CD4-positive, alpha-beta memory T cell (primary cell): ENCODE measurements at regions not wholly inside any gene's neighbourhood (a gene's known extent, or its start where the extent isn't known, plus 50 kb on each side); places are given as distances from the start of the nearest gene placed in this dataset.

Source experiments
- CTCF ChIA-PET: fragments of 350-600 bp; sonication (Branson Sonifier 250); formaldehyde crosslinking; loops from one replicate; lab custom pipeline; 2021; ENCODE audit warnings: inconsistent platforms; ENCODE audit not compliant: partially characterized antibody; lab: Charles Lee
- POLR2A ChIA-PET: fragments of 350-600 bp; sonication (Branson Sonifier 250); formaldehyde crosslinking; loops from one replicate; lab custom pipeline; 2021; ENCODE audit not compliant: partially characterized antibody; lab: Charles Lee
- DNase-seq, 5 donors: peaks; one replicate each; pipeline versions ENCODE4 v3.0.0 to v3.0.0-alpha.2; 2020 to 2022; ENCODE audit warnings: mixed read lengths in 1 of 5
- H3K27ac ChIP-seq: one replicate; pipeline ENCODE4 v1.7.0; 2013; ENCODE audit warnings: low read depth, low read length
- H3K27me3 ChIP-seq: 2 replicates; pipeline ENCODE4 v1.7.0; 2013; ENCODE audit warnings: mild to moderate bottlenecking, low read length, moderate library complexity; ENCODE audit not compliant: insufficient read depth
- H3K36me3 ChIP-seq: 2 replicates; pipeline ENCODE4 v1.7.0; 2013; ENCODE audit warnings: mild to moderate bottlenecking, low read length, moderate library complexity; ENCODE audit not compliant: insufficient read depth
- H3K4me1 ChIP-seq: 2 replicates; pipeline ENCODE4 v1.7.0; 2013; ENCODE audit warnings: mild to moderate bottlenecking, low read length, moderate library complexity; ENCODE audit not compliant: insufficient read depth
- H3K4me3 ChIP-seq, 2 donors: one replicate each; pipeline ENCODE4 v1.7.0; 2013; ENCODE audit warnings: low read length in 2 of 2, mild to moderate bottlenecking in 1 of 2
- H3K9me3 ChIP-seq, 2 donors: one replicate each; pipeline ENCODE4 v1.7.0; 2013; ENCODE audit warnings: low read length in 2 of 2, control low read depth in 1 of 2; ENCODE audit not compliant: control insufficient read depth in 1 of 2
- H3K27ac Mint-ChIP-seq, 7 donors: one replicate each; pipeline ENCODE4 v1.8.0; 2020 to 2021; ENCODE audit warnings: mixed read lengths in 7 of 7, mild to moderate bottlenecking in 6 of 7, inconsistent platforms in 3 of 7, moderate library complexity in 3 of 7
- H3K27me3 Mint-ChIP-seq, 2 donors: one replicate each; pipeline ENCODE4 v1.8.0; 2020 to 2021; ENCODE audit warnings: mixed read lengths in 2 of 2
- H3K36me3 Mint-ChIP-seq, 2 donors: one replicate each; pipeline ENCODE4 v1.8.0; 2020 to 2021; ENCODE audit warnings: mixed read lengths in 2 of 2, inconsistent platforms in 1 of 2, mild to moderate bottlenecking in 1 of 2
- H3K4me1 Mint-ChIP-seq, 4 donors: one replicate each; pipeline ENCODE4 v1.8.0; 2020 to 2021; ENCODE audit warnings: mixed read lengths in 4 of 4, mild to moderate bottlenecking in 1 of 4
- H3K4me3 Mint-ChIP-seq, 8 donors: one replicate each; pipeline ENCODE4 v1.8.0; 2020 to 2021; ENCODE audit warnings: mixed read lengths in 8 of 8, mild to moderate bottlenecking in 7 of 8, moderate library complexity in 6 of 8, inconsistent platforms in 3 of 8
- H3K9me3 Mint-ChIP-seq, 8 donors: one replicate each; pipeline ENCODE4 v1.8.0; 2020 to 2021; ENCODE audit warnings: mixed read lengths in 8 of 8, mild to moderate bottlenecking in 5 of 8, inconsistent platforms in 3 of 8, moderate library complexity in 1 of 8
- intact Hi-C: fragments of 100-400 bp; cut with micrococcal nuclease; formaldehyde crosslinking; loops from one replicate; pipeline ENCODE4 v1.15.1; 2023

- Histone ChIP-seq H3K27ac (no peak overlapping the region), H3K9me3 (no peaks in the 10 kb centered on the region), H3K27me3 (no peaks in the 10 kb centered on the region), H3K4me3 (no peak overlapping the region), H3K36me3 (no peaks in the 10 kb centered on the region), H3K4me1 (no peaks in the 10 kb centered on the region)
- Mint-ChIP-seq H3K4me3 (no peak overlapping the region), H3K27ac (no peak overlapping the region), H3K9me3 (peaks cover 0 to 4% (median 0%) of the 10 kb centered on the region in 8 donors), H3K4me1 (no peaks in the 10 kb centered on the region), H3K36me3 (no peaks in the 10 kb centered on the region), H3K27me3 (peaks cover 1 to 4% of the 10 kb centered on the region in 2 donors)
- POLR2A ChIA-PET, result no interaction called here
- no peak for DNase-seq
- CTCF ChIA-PET, result no interaction called here
- intact Hi-C loops, result no loop called here
Measured at GRCh38 chr2:15681089-15681885, 89.6 kb downstream of the DDX1 start.

GRCh38 chr2:15682354-15682753 is 90.7 kb downstream of the DDX1 start:
- intact Hi-C loops, result no loop called here
- Mint-ChIP-seq H3K4me1 (no peaks in the 10 kb centered on the region), H3K27ac (no peak overlapping the region), H3K27me3 (peaks cover 4% of the 10 kb centered on the region in 2 donors), H3K4me3 (no peak overlapping the region), H3K36me3 (no peaks in the 10 kb centered on the region), H3K9me3 (peaks cover 0 to 4% (median 0%) of the 10 kb centered on the region in 8 donors)
- H3K27ac ChIP-seq, result no peak overlapping the region
- POLR2A ChIA-PET, result no interaction called here
- no peaks in the 10 kb centered on the region for H3K27me3 ChIP-seq
- no peaks in the 10 kb centered on the region for H3K36me3 ChIP-seq
- no peak overlapping the region for H3K4me3 ChIP-seq
- no peaks in the 10 kb centered on the region for H3K4me1 ChIP-seq
- no peak for DNase-seq
- CTCF ChIA-PET, result no interaction called here
- H3K9me3 ChIP-seq, result no peaks in the 10 kb centered on the region

- H3K27ac Mint-ChIP-seq, result no peak overlapping the region
- H3K4me3 ChIP-seq, result no peak overlapping the region
- no peaks in the 10 kb centered on the region for H3K36me3 Mint-ChIP-seq
- H3K9me3 Mint-ChIP-seq, result peaks cover 0 to 3% (median 0%) of the 10 kb centered on the region in 8 donors
- no peaks in the 10 kb centered on the region for H3K9me3 ChIP-seq
- H3K36me3 ChIP-seq, result no peaks in the 10 kb centered on the region
- no peak for DNase-seq
- ChIA-PET POLR2A (no interaction called here), CTCF (no interaction called here)
- intact Hi-C loops, result no loop called here
- no peaks in the 10 kb centered on the region for H3K4me1 ChIP-seq
- no peak overlapping the region for H3K4me3 Mint-ChIP-seq
- H3K27me3 Mint-ChIP-seq, result peaks cover 4% of the 10 kb centered on the region in 2 donors
- H3K4me1 Mint-ChIP-seq, result no peaks in the 10 kb centered on the region
- no peak overlapping the region for H3K27ac ChIP-seq
- no peaks in the 10 kb centered on the region for H3K27me3 ChIP-seq
Measured at GRCh38 chr2:15684161-15685039, 92.7 kb downstream of the DDX1 start.

GRCh38 chr2:15685143-15685542 is 93.5 kb downstream of the DDX1 start:
- H3K9me3 Mint-ChIP-seq, result no peaks in the 10 kb centered on the region
- POLR2A ChIA-PET, result no interaction called here
- CTCF ChIA-PET, result no interaction called here

GRCh38 chr2:15686643-15687042 is 95.0 kb downstream of the DDX1 start:
- Histone ChIP-seq H3K27me3 (no peaks in the 10 kb centered on the region), H3K4me3 (no peak overlapping the region), H3K36me3 (no peaks in the 10 kb centered on the region), H3K27ac (no peak overlapping the region), H3K4me1 (no peaks in the 10 kb centered on the region), H3K9me3 (no peaks in the 10 kb centered on the region)
- intact Hi-C loops, result no loop called here
- ChIA-PET POLR2A (no interaction called here), CTCF (no interaction called here)
- Mint-ChIP-seq H3K27me3 (peaks cover 4 to 7% of the 10 kb centered on the region in 2 donors), H3K9me3 (no peaks in the 10 kb centered on the region), H3K36me3 (no peaks in the 10 kb centered on the region), H3K27ac (no peak overlapping the region), H3K4me3 (no peak overlapping the region), H3K4me1 (no peaks in the 10 kb centered on the region)
- no peak for DNase-seq

More at GRCh38 chr2:15685143-15685542, 93.5 kb downstream of the DDX1 start:
- Mint-ChIP-seq H3K36me3 (no peaks in the 10 kb centered on the region), H3K27ac (no peak overlapping the region), H3K4me1 (no peaks in the 10 kb centered on the region), H3K27me3 (peaks cover 4 to 7% of the 10 kb centered on the region in 2 donors), H3K4me3 (no peak overlapping the region)
- Histone ChIP-seq H3K9me3 (no peaks in the 10 kb centered on the region), H3K4me3 (no peak overlapping the region), H3K27ac (no peak overlapping the region), H3K4me1 (no peaks in the 10 kb centered on the region), H3K27me3 (no peaks in the 10 kb centered on the region), H3K36me3 (no peaks in the 10 kb centered on the region)
- intact Hi-C loops, result no loop called here
- no peak for DNase-seq

- Mint-ChIP-seq H3K4me3 (no peak overlapping the region), H3K9me3 (no peaks in the 10 kb centered on the region), H3K27ac (no peak overlapping the region), H3K36me3 (no peaks in the 10 kb centered on the region), H3K4me1 (no peaks in the 10 kb centered on the region), H3K27me3 (peaks cover 4 to 7% of the 10 kb centered on the region in 2 donors)
- DNase-seq, result no peak
- CTCF ChIA-PET, result no interaction called here
- no peaks in the 10 kb centered on the region for H3K27me3 ChIP-seq
- H3K9me3 ChIP-seq, result no peaks in the 10 kb centered on the region
- intact Hi-C loops, result no loop called here
- POLR2A ChIA-PET, result no interaction called here
- no peaks in the 10 kb centered on the region for H3K4me1 ChIP-seq
- H3K4me3 ChIP-seq, result no peak overlapping the region
- no peaks in the 10 kb centered on the region for H3K36me3 ChIP-seq
- H3K27ac ChIP-seq, result no peak overlapping the region
Measured at GRCh38 chr2:15687243-15687642, 95.6 kb downstream of the DDX1 start.

- no peaks in the 10 kb centered on the region for H3K36me3 ChIP-seq
- no peaks in the 10 kb centered on the region for H3K27me3 ChIP-seq
- no peak overlapping the region for H3K4me3 Mint-ChIP-seq
- no peak for DNase-seq
- no peaks in the 10 kb centered on the region for H3K9me3 ChIP-seq
- no peaks in the 10 kb centered on the region for H3K4me1 ChIP-seq
- H3K27ac ChIP-seq, result no peak overlapping the region
- H3K36me3 Mint-ChIP-seq, result no peaks in the 10 kb centered on the region
- no peaks in the 10 kb centered on the region for H3K4me1 Mint-ChIP-seq
- H3K9me3 Mint-ChIP-seq, result no peaks in the 10 kb centered on the region
- ChIA-PET POLR2A (no interaction called here), CTCF (no interaction called here)
- H3K27ac Mint-ChIP-seq, result no peak overlapping the region
- H3K4me3 ChIP-seq, result no peak overlapping the region
- intact Hi-C loops, result no loop called here
- peaks cover 4 to 7% of the 10 kb centered on the region in 2 donors for H3K27me3 Mint-ChIP-seq
Measured at GRCh38 chr2:15687720-15688119, 96.1 kb downstream of the DDX1 start.
